Kidney (tissue), 13 donors: ENCODE measurements at regions not wholly inside any gene's neighbourhood (a gene's known extent, or its start where the extent isn't known, plus 50 kb on each side); places are given as distances from the start of the nearest gene placed in this dataset.
"Not testable (repeated sequence)": the region's sequence is repeated elsewhere in the genome, so short reads cannot be mapped to it uniquely, and the experiment has no call there.

ENCODE experiments used
- DNase-seq, 5 donors: peaks; one replicate each; pipeline ENCODE4 v3.0.0-alpha.2; 2013 to 2020
- FAIRE-seq: peaks from 2 replicates; lab custom pipeline; 2012; peaks lifted over from hg19 to GRCh38; lab: Jason Lieb, UNC
- H3K27ac ChIP-seq, 2 donors: one replicate each; pipeline ENCODE4 v1.7.0; 2013; ENCODE audit warnings: low read depth in 2 of 2, low read length in 2 of 2, inconsistent platforms in 1 of 2
- H3K27me3 ChIP-seq: one replicate; pipeline ENCODE4 v1.7.1; 2013; ENCODE audit warnings: low read length, inconsistent platforms; ENCODE audit not compliant: control insufficient read depth, insufficient read depth
- H3K36me3 ChIP-seq, 3 donors: one replicate each; pipeline versions ENCODE4 v1.7.0 to v1.7.1; 2013; ENCODE audit warnings: low read length in 3 of 3, control low read depth in 1 of 3, inconsistent platforms in 1 of 3; ENCODE audit not compliant: insufficient read depth in 3 of 3, control insufficient read depth in 2 of 3
- H3K4me1 ChIP-seq, 3 donors: one replicate each; pipeline versions ENCODE4 v1.7.0 to v1.7.1; 2013; ENCODE audit warnings: low read length in 3 of 3, inconsistent platforms in 1 of 3, low read depth in 1 of 3; ENCODE audit not compliant: control insufficient read depth in 2 of 3, insufficient read depth in 2 of 3
- H3K4me3 ChIP-seq, 3 donors: one replicate each; pipeline versions ENCODE4 v1.7.0 to v1.8.1; 2013; ENCODE audit warnings: low read length in 3 of 3, control low read depth in 1 of 3, inconsistent platforms in 1 of 3
- H3K9ac ChIP-seq, 3 donors: one replicate each; pipeline versions ENCODE4 v1.7.0 to v1.7.1; 2013; ENCODE audit warnings: low read length in 3 of 3, control low read depth in 1 of 3, inconsistent platforms in 1 of 3
- H3K9me3 ChIP-seq, 3 donors: one replicate each; pipeline versions ENCODE4 v1.7.0 to v1.7.1; 2013; ENCODE audit warnings: low read length in 3 of 3, control low read depth in 1 of 3, inconsistent platforms in 1 of 3; ENCODE audit not compliant: control insufficient read depth in 2 of 3, insufficient read depth in 1 of 3
- CTCF ChIP-seq: IDR thresholded peaks from 3 replicates; pipeline ENCODE4 v1.5.1; 2012; ENCODE audit warnings: mild to moderate bottlenecking, moderate library complexity, borderline replicate concordance; ENCODE audit not compliant: insufficient read depth; ENCODE audit errors: extremely low read depth
- intact Hi-C: fragments of 100-400 bp; cut with DNase I; formaldehyde crosslinking; loops from one replicate; pipeline ENCODE4 v1.11.1; 2022
- donor health status: control.
- donor health status: control.
- donor health status: control.
- donor health status: control.
- donor health status: control.
- donor health status: DM: yes; HTN: yes; CAD: no.
- donor health status: Normal renal cell carcinoma (clear cell type).

DNA sequence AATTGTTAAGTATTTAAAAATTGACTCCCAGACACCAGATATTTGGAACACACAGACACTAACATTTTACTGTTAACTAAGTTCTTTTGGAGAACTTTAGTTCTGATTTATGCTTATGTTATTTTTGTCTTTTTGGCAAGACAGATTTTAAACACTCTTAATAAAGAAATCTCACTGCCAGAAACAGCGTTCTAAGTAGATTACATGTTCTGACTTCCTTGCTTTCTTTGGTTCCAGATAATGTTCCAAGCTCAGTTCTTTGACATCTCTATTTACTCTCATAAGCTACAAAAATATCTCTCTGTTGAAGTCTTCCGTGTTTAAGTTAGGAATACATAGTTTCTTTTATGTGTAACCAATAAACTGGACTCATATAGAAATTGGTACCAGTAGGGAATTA, 1699.6 kb downstream of the OTOL1 start:
- no peaks in the 10 kb centered on the region for H3K9me3 ChIP-seq
- H3K27ac ChIP-seq, result no peak overlapping the region
- H3K9ac ChIP-seq, result no peak overlapping the region
- TF ChIP-seq CTCF, result no peak
- intact Hi-C loops, result no loop called here
- no peaks in the 10 kb centered on the region for H3K4me1 ChIP-seq
- no peak for FAIRE-seq
- DNase-seq, result no peak
- H3K36me3 ChIP-seq, result no peaks in the 10 kb centered on the region
- no peaks in the 10 kb centered on the region for H3K27me3 ChIP-seq
- no peak overlapping the region for H3K4me3 ChIP-seq

GRCh38 chr3:163185721-163186350, 1689.2 kb downstream of the OTOL1 start:
- no peak overlapping the region for H3K9ac ChIP-seq
- no peak for FAIRE-seq
- no peak for DNase-seq
- H3K4me3 ChIP-seq, result no peak overlapping the region
- no peaks in the 10 kb centered on the region for H3K4me1 ChIP-seq
- no peaks in the 10 kb centered on the region for H3K36me3 ChIP-seq
- no peak overlapping the region for H3K27ac ChIP-seq
- TF ChIP-seq CTCF, result no peak
- H3K9me3 ChIP-seq, result no peaks in the 10 kb centered on the region
- intact Hi-C loops, result no loop called here
- no peaks in the 10 kb centered on the region for H3K27me3 ChIP-seq

DNA sequence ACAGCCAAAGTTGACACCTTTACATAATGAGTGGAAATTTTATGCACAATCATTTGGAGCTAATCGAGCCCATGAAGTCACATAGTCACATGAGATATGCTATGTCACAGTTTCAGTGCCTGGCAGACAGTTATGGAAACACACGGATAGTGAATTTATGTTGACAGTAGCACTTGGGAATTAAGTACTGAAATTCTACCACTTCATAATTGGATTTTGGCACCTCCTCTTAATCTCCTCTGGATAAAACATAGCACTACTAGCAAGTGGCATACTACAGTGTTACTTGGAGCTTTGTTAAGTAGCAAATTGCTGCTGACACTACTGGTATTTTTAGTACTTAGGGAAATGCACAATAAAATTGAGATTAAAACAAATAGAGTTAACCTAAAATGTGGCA, 1679.4 kb downstream of the OTOL1 start:
- Histone ChIP-seq H3K9me3 (no peaks in the 10 kb centered on the region), H3K9ac (no peak overlapping the region), H3K27ac (no peak overlapping the region), H3K36me3 (no peaks in the 10 kb centered on the region), H3K4me3 (no peak overlapping the region), H3K4me1 (no peaks in the 10 kb centered on the region), H3K27me3 (no peaks in the 10 kb centered on the region)
- DNase-seq, result no peak
- intact Hi-C loops, result no loop called here
- TF ChIP-seq CTCF, result no peak
- no peak for FAIRE-seq

- intact Hi-C loops, H3K4me1 ChIP-seq, H3K27me3 ChIP-seq, DNase-seq, H3K4me3 ChIP-seq, H3K9me3 ChIP-seq, H3K36me3 ChIP-seq, H3K27ac ChIP-seq, H3K9ac ChIP-seq, FAIRE-seq: not testable (repeated sequence)
Measured at GRCh38 chr3:163172513-163172912, 1675.9 kb downstream of the OTOL1 start.
